SK-N-SH treated with all-trans-retinoic acid at 6 μM for 48 hours (cell line): ENCODE measurements at regions not wholly inside any gene's neighbourhood (a gene's known extent, or its start where the extent isn't known, plus 50 kb on each side); places are given as distances from the start of the nearest gene placed in this dataset.

ENCODE experiments used
- CSDC2 ChIP-seq: fragments of 250-450 bp; sonication (Bioruptor Pico); IDR thresholded peaks from 2 replicates; pipeline ENCODE4 v1.5.0; 2020; ENCODE audit warnings: mild to moderate bottlenecking, moderate library complexity
- PPARA ChIP-seq: fragments of 250-450 bp; sonication (Bioruptor Pico); IDR thresholded peaks from 2 replicates; pipeline ENCODE4 v1.5.0; 2020; ENCODE audit warnings: mild to moderate bottlenecking, borderline replicate concordance
- TCF4 ChIP-seq: fragments of 250-450 bp; sonication (Bioruptor Pico); IDR thresholded peaks from 2 replicates; pipeline ENCODE4 v1.8.0; 2021; ENCODE audit warnings: mild to moderate bottlenecking, moderate library complexity, borderline replicate concordance
- TOX ChIP-seq: fragments of 250-450 bp; sonication (Bioruptor Pico); IDR thresholded peaks from 2 replicates; pipeline ENCODE4 v1.8.0; 2021; ENCODE audit warnings: mild to moderate bottlenecking, moderate library complexity, borderline replicate concordance
- ZC3H10 ChIP-seq: fragments of 250-450 bp; sonication (Bioruptor Pico); IDR thresholded peaks from 2 replicates; pipeline ENCODE4 v1.5.1; 2021; ENCODE audit warnings: mild to moderate bottlenecking, moderate library complexity
- ZFP30 ChIP-seq: fragments of 450-650 bp; formaldehyde crosslinking; IDR thresholded peaks from 2 replicates; pipeline ENCODE4 v1.5.0; 2022; ENCODE audit warnings: mild to moderate bottlenecking, moderate library complexity
- ZNF565 ChIP-seq: fragments of 450-650 bp; formaldehyde crosslinking; conservative IDR thresholded peaks from 2 replicates; pipeline ENCODE4 v1.5.0; 2020; ENCODE audit warnings: low read depth, mild to moderate bottlenecking, moderate library complexity
- ZNF70 ChIP-seq: fragments of 450-650 bp; formaldehyde crosslinking; IDR thresholded peaks from 2 replicates; pipeline ENCODE4 v1.5.0; 2020; ENCODE audit warnings: mild to moderate bottlenecking, moderate library complexity
- TF ChIP-seq, protein P1 (sequence below): fragments of 250-450 bp; sonication (Bioruptor Pico); IDR thresholded peaks from 2 replicates; pipeline ENCODE4 v1.5.0; 2020; ENCODE audit warnings: mild to moderate bottlenecking, moderate library complexity
- TF ChIP-seq, protein P2 (sequence below): fragments of 250-450 bp; sonication (Bioruptor Pico); IDR thresholded peaks from 2 replicates; pipeline ENCODE4 v1.5.1; 2020; ENCODE audit warnings: low read depth, mild to moderate bottlenecking, moderate library complexity
- TF ChIP-seq, protein P3 (sequence below): fragments of 250-450 bp; sonication (Bioruptor Pico); IDR thresholded peaks from 2 replicates; pipeline ENCODE4 v1.8.0; 2020; ENCODE audit warnings: mild to moderate bottlenecking, moderate library complexity, borderline replicate concordance
- TF ChIP-seq, protein P4 (sequence below): fragments of 250-450 bp; sonication (Bioruptor Pico); IDR thresholded peaks from 2 replicates; pipeline ENCODE4 v1.5.1; 2021; ENCODE audit warnings: mild to moderate bottlenecking, moderate library complexity

- TF ChIP-seq CSDC2 (CRISPR knock-in tag) (no peak), ZNF70 (CRISPR knock-in tag) (no peak), ZC3H10 (CRISPR knock-in tag) (no peak), TCF4 (CRISPR knock-in tag) (no peak), ZNF565 (CRISPR knock-in tag) (no peak), TOX (CRISPR knock-in tag) (no peak), ZFP30 (no peak), PPARA (no peak)
- TF ChIP-seq, protein P1, sequence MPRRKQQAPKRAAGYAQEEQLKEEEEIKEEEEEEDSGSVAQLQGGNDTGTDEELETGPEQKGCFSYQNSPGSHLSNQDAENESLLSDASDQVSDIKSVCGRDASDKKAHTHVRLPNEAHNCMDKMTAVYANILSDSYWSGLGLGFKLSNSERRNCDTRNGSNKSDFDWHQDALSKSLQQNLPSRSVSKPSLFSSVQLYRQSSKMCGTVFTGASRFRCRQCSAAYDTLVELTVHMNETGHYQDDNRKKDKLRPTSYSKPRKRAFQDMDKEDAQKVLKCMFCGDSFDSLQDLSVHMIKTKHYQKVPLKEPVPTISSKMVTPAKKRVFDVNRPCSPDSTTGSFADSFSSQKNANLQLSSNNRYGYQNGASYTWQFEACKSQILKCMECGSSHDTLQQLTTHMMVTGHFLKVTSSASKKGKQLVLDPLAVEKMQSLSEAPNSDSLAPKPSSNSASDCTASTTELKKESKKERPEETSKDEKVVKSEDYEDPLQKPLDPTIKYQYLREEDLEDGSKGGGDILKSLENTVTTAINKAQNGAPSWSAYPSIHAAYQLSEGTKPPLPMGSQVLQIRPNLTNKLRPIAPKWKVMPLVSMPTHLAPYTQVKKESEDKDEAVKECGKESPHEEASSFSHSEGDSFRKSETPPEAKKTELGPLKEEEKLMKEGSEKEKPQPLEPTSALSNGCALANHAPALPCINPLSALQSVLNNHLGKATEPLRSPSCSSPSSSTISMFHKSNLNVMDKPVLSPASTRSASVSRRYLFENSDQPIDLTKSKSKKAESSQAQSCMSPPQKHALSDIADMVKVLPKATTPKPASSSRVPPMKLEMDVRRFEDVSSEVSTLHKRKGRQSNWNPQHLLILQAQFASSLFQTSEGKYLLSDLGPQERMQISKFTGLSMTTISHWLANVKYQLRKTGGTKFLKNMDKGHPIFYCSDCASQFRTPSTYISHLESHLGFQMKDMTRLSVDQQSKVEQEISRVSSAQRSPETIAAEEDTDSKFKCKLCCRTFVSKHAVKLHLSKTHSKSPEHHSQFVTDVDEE (CRISPR knock-in tag) = no peak
- TF ChIP-seq, protein P2, sequence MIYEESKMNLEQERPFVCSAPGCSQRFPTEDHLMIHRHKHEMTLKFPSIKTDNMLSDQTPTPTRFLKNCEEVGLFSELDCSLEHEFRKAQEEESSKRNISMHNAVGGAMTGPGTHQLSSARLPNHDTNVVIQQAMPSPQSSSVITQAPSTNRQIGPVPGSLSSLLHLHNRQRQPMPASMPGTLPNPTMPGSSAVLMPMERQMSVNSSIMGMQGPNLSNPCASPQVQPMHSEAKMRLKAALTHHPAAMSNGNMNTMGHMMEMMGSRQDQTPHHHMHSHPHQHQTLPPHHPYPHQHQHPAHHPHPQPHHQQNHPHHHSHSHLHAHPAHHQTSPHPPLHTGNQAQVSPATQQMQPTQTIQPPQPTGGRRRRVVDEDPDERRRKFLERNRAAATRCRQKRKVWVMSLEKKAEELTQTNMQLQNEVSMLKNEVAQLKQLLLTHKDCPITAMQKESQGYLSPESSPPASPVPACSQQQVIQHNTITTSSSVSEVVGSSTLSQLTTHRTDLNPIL (CRISPR knock-in tag) = no peak
- TF ChIP-seq, protein P3, sequence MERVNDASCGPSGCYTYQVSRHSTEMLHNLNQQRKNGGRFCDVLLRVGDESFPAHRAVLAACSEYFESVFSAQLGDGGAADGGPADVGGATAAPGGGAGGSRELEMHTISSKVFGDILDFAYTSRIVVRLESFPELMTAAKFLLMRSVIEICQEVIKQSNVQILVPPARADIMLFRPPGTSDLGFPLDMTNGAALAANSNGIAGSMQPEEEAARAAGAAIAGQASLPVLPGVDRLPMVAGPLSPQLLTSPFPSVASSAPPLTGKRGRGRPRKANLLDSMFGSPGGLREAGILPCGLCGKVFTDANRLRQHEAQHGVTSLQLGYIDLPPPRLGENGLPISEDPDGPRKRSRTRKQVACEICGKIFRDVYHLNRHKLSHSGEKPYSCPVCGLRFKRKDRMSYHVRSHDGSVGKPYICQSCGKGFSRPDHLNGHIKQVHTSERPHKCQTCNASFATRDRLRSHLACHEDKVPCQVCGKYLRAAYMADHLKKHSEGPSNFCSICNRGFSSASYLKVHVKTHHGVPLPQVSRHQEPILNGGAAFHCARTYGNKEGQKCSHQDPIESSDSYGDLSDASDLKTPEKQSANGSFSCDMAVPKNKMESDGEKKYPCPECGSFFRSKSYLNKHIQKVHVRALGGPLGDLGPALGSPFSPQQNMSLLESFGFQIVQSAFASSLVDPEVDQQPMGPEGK (CRISPR knock-in tag) = no peak
- TF ChIP-seq, protein P4, sequence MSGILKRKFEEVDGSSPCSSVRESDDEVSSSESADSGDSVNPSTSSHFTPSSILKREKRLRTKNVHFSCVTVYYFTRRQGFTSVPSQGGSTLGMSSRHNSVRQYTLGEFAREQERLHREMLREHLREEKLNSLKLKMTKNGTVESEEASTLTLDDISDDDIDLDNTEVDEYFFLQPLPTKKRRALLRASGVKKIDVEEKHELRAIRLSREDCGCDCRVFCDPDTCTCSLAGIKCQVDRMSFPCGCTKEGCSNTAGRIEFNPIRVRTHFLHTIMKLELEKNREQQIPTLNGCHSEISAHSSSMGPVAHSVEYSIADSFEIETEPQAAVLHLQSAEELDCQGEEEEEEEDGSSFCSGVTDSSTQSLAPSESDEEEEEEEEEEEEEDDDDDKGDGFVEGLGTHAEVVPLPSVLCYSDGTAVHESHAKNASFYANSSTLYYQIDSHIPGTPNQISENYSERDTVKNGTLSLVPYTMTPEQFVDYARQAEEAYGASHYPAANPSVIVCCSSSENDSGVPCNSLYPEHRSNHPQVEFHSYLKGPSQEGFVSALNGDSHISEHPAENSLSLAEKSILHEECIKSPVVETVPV (CRISPR knock-in tag) = no peak
Measured at GRCh38 chr14:25521616-25522015, 471.7 kb upstream of the STXBP6 start.
